ENCODE measurements at regions not wholly inside any gene's neighbourhood (a gene's known extent, or its start where the extent isn't known, plus 50 kb on each side); places are given as distances from the start of the nearest gene placed in this dataset.

DNA sequence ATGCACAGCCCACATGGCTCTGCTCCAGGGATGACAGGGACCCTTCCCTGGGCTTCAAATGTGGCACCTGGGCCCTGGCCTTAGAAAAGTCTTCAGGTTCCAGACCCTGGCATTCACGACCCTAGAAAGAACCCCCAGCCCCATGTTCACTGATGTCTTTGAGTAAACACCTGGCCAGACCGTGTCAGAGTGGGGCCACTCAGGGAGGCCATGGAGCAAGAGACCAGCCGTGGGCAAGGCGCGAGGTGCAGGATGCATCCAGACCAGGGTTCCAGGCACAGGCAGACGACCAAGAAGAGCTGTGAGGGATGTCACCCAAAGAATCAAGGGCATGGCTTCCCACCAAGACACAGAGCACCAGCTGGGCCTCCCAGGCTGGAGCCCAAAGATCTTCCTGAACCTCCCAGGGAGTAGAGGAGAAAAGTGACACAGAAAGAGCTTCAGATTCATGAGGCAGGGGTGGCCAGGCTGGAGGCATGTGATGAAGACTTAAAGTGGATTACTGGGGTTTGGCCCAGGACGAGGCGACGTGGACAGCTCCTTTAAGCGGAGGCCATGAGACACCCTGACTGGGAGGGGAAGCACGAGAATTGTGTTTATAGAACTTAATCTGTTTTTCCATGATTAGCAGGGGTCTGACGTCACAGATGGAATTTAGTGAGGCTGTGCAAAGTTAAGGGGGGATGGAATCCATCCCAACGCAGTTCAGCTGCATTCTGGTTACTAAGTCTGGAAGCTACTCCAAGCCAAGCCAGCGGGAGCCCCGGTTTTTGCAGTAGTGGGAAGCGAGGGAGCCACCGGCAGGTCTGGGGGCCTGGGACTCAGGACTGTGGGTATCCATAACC is 61.6 kb downstream of the ARL6IP4 start:
- Mint-ChIP-seq H3K27me3 (peaks cover 12% of the 10 kb centered on the region), H3K4me1 (ENCODE audit: unreplicated experiment) (peaks cover 4% of the 10 kb centered on the region), H3K4me3 (no peak overlapping the region), H3K9me3 (no peaks in the 10 kb centered on the region), H3K27ac (peak overlapping the region; percentile 39), H3K36me3 (no peaks in the 10 kb centered on the region)
- DNase-seq (ENCODE audit: extremely low spot score, unreplicated experiment) = no peak
- no peak for TF ChIP-seq CTCF (conservative IDR thresholded peaks at IDR 0.05)

DNA sequence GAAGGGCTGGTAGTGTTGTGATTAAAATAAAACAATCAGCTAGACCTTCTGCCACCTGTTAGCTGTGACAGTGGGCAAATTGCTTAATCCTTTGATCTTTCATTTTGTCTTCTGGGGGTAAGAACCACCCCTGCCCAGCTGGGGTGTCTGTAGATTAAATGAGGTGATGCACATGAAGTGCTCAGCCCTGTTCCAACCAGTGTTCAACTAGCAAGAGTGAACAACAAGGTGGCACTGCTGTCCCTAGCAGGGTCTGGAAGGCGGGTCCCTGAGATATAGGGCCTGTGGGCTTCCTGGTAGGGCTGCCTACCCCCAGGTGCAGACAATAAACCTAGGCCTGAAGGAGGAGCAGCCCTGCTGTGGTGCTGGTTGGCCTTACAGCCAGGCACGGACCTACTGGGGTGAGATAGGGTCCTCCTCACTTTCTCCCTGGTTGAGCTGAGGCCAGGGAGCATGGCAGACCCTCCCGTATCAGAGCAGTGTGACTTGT is 60.6 kb downstream of the ARL6IP4 start:
- peaks cover 4% of the 10 kb centered on the region for H3K4me1 Mint-ChIP-seq (ENCODE audit: unreplicated experiment)
- no peak overlapping the region for H3K4me3 Mint-ChIP-seq
- H3K27me3 Mint-ChIP-seq = peaks cover 9% of the 10 kb centered on the region
- no peak for TF ChIP-seq CTCF (conservative IDR thresholded peaks at IDR 0.05)
- H3K9me3 Mint-ChIP-seq = no peaks in the 10 kb centered on the region
- DNase-seq (ENCODE audit: extremely low spot score, unreplicated experiment) = no peak
- no peak overlapping the region for H3K27ac Mint-ChIP-seq
- no peaks in the 10 kb centered on the region for H3K36me3 Mint-ChIP-seq

DNA sequence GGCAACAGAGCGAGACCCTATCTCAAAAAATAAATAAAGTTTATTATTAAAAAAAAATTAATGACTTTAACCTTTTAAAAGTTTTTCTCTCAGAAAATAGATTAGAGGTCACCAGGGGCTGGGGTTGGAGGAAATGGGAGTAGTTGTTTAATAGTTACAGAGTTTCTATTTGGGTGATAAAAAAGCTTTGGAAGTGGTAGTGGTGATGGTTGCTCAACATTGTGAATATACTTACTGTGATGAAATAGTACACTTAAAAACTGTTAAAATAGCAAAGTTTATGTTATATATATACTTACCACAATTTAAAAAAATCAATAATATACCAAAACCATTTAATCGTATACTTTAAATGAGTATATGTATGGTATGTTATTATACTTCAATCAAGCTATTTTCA is 59.6 kb downstream of the ARL6IP4 start:
- Mint-ChIP-seq H3K27ac (no peak overlapping the region), H3K27me3 (peaks cover 9% of the 10 kb centered on the region), H3K4me3 (no peak overlapping the region), H3K9me3 (no peaks in the 10 kb centered on the region), H3K4me1 (ENCODE audit: unreplicated experiment) (peaks cover 5% of the 10 kb centered on the region), H3K36me3 (no peaks in the 10 kb centered on the region)
- no peak for TF ChIP-seq CTCF (conservative IDR thresholded peaks at IDR 0.05)
- DNase-seq (ENCODE audit: extremely low spot score, unreplicated experiment) = no peak

GRCh38 chr12:123038966-123039365 is 58.5 kb downstream of the ARL6IP4 start:
- Mint-ChIP-seq H3K36me3 (no peaks in the 10 kb centered on the region), H3K4me1 (ENCODE audit: unreplicated experiment) (peaks cover 10% of the 10 kb centered on the region), H3K4me3 (no peak overlapping the region), H3K27me3 (peaks cover 9% of the 10 kb centered on the region), H3K27ac (no peak overlapping the region), H3K9me3 (no peaks in the 10 kb centered on the region)
- no peak for DNase-seq (ENCODE audit: extremely low spot score, unreplicated experiment)
- TF ChIP-seq CTCF (conservative IDR thresholded peaks at IDR 0.05) = no peak

GRCh38 chr12:123038486-123038885 is 58.0 kb downstream of the ARL6IP4 start:
- DNase-seq (ENCODE audit: extremely low spot score, unreplicated experiment) = no peak

More at GRCh38 chr12:123038486-123038885, 58.0 kb downstream of the ARL6IP4 start:
- Mint-ChIP-seq H3K27ac (no peak overlapping the region), H3K27me3 (peaks cover 8% of the 10 kb centered on the region), H3K4me1 (ENCODE audit: unreplicated experiment) (peaks cover 7% of the 10 kb centered on the region), H3K4me3 (no peak overlapping the region), H3K36me3 (no peaks in the 10 kb centered on the region), H3K9me3 (no peaks in the 10 kb centered on the region)
- no peak for TF ChIP-seq CTCF (conservative IDR thresholded peaks at IDR 0.05)
